ENCODE measurements at regions not wholly inside any gene's neighbourhood (a gene's known extent, or its start where the extent isn't known, plus 50 kb on each side); places are given as distances from the start of the nearest gene placed in this dataset.
"Not testable (repeated sequence)": the region's sequence is repeated elsewhere in the genome, so short reads cannot be mapped to it uniquely, and the experiment has no call there.

- DNase-seq (ENCODE audit: low read depth in 2 of 2): no peak
These were observed 413.1 kb upstream of the AUTS2 start for GRCh38 chr7:69185170-69185569.

- no peak for DNase-seq (ENCODE audit: low read depth in 2 of 2)
These were observed 411.3 kb upstream of the AUTS2 start for GRCh38 chr7:69186974-69187373.

GRCh38 chr7:69187824-69188333, 410.4 kb upstream of the AUTS2 start:
- DNase-seq (ENCODE audit: low read depth in 2 of 2): no peak

- DNase-seq (ENCODE audit: low read depth in 2 of 2): no peak
These were observed 408.9 kb upstream of the AUTS2 start for GRCh38 chr7:69189406-69189805.

- no peak for DNase-seq (ENCODE audit: low read depth in 2 of 2)
These were observed 408.2 kb upstream of the AUTS2 start for GRCh38 chr7:69190025-69190424.

GRCh38 chr7:69190763-69191162, 407.5 kb upstream of the AUTS2 start:
- DNase-seq (ENCODE audit: low read depth in 2 of 2): no peak

- DNase-seq (ENCODE audit: low read depth in 2 of 2): no peak
These were observed 406.1 kb upstream of the AUTS2 start for GRCh38 chr7:69192134-69192533.

GRCh38 chr7:69193061-69193460, 405.2 kb upstream of the AUTS2 start:
- DNase-seq (ENCODE audit: low read depth in 2 of 2): no peak

- DNase-seq (ENCODE audit: low read depth in 2 of 2): no peak
These were observed 401.7 kb upstream of the AUTS2 start for GRCh38 chr7:69196593-69196992.

GRCh38 chr7:69198250-69198649, 400.0 kb upstream of the AUTS2 start:
- no peak for DNase-seq (ENCODE audit: low read depth in 2 of 2)

GRCh38 chr7:69199041-69199440, 399.2 kb upstream of the AUTS2 start:
- no peak for DNase-seq (ENCODE audit: low read depth in 2 of 2)

GRCh38 chr7:69199661-69200060, 398.6 kb upstream of the AUTS2 start:
- DNase-seq (ENCODE audit: low read depth in 2 of 2): no peak

- no peak for DNase-seq (ENCODE audit: low read depth in 2 of 2)
These were observed 394.4 kb upstream of the AUTS2 start for GRCh38 chr7:69203871-69204270.

GRCh38 chr7:69204943-69205342, 393.3 kb upstream of the AUTS2 start:
- no peak for DNase-seq (ENCODE audit: low read depth in 2 of 2)

- DNase-seq (ENCODE audit: low read depth in 2 of 2): no peak
These were observed 392.7 kb upstream of the AUTS2 start for GRCh38 chr7:69205581-69205980.

- DNase-seq (ENCODE audit: low read depth in 2 of 2): no peak
These were observed 390.0 kb upstream of the AUTS2 start for GRCh38 chr7:69208276-69208675.

GRCh38 chr7:69208848-69209247, 389.4 kb upstream of the AUTS2 start:
- no peak for DNase-seq (ENCODE audit: low read depth in 2 of 2)

- no peak for DNase-seq (ENCODE audit: low read depth in 2 of 2)
These were observed 386.9 kb upstream of the AUTS2 start for GRCh38 chr7:69211336-69211735.

GRCh38 chr7:69211739-69212138, 386.5 kb upstream of the AUTS2 start:
- no peak for DNase-seq (ENCODE audit: low read depth in 2 of 2)

- DNase-seq (ENCODE audit: low read depth in 2 of 2): no peak
These were observed 384.4 kb upstream of the AUTS2 start for GRCh38 chr7:69213878-69214277.

GRCh38 chr7:69215516-69215915, 382.8 kb upstream of the AUTS2 start:
- not testable (repeated sequence) for DNase-seq (ENCODE audit: low read depth in 2 of 2)

GRCh38 chr7:69217516-69218350, 380.5 kb upstream of the AUTS2 start:
- no peak for DNase-seq (ENCODE audit: low read depth in 2 of 2)

- DNase-seq (ENCODE audit: low read depth in 2 of 2): no peak
These were observed 379.7 kb upstream of the AUTS2 start for GRCh38 chr7:69218576-69218975.

GRCh38 chr7:69219381-69219780, 378.9 kb upstream of the AUTS2 start:
- DNase-seq (ENCODE audit: low read depth in 2 of 2): no peak
